HepG2 (cell line): ENCODE measurements at regions not wholly inside any gene's neighbourhood (a gene's known extent, or its start where the extent isn't known, plus 50 kb on each side); places are given as distances from the start of the nearest gene placed in this dataset.

Experiments
- ATAC-seq: fragments of 200-7000 bp; cut with Tn5 transposase; 3 replicates; pipeline ENCODE4 v1.9.1; 2020; ENCODE audit warnings: mild to moderate bottlenecking, moderate library complexity
- BruUV-seq: library from RNA; stranded (reverse); fragments of 400-500 nt; replicated peaks from 2 replicates; lab custom pipeline; 2021; lab: Mats Ljungman, UMichigan
- CTCF ChIA-PET: fragments of 300-600 bp; formaldehyde crosslinking; extraction: SDS; loops from one replicate; lab custom pipeline; 2021; ENCODE audit warnings: low total read pairs, inconsistent platforms, low intra/inter-chr PET ratio; lab: Yijun Ruan, JAX
- POLR2A ChIA-PET: fragments of 350-600 bp; sonication (Branson Sonifier 250); formaldehyde crosslinking; loops from one replicate; lab custom pipeline; 2020; ENCODE audit warnings: antibody characterized with exemption, inconsistent platforms; lab: Yijun Ruan, JAX
- DNase-seq: peaks from one replicate; pipeline ENCODE4 v3.0.0-alpha.2; 2015; ENCODE audit warnings: low spot score
- FAIRE-seq: peaks from 3 replicates; lab custom pipeline; 2011; peaks lifted over from hg19 to GRCh38; lab: Jason Lieb, UNC
- H2AFZ ChIP-seq: one replicate; pipeline ENCODE4 v1.6.1; 2011; ENCODE audit warnings: low read length, inconsistent platforms
- H3K27ac ChIP-seq: fragments of 300-600 bp; 3 replicates; pipeline ENCODE4 v1.8.0; 2011; ENCODE audit warnings: mixed run types, mild to moderate bottlenecking, mixed read lengths, low read length, inconsistent platforms; ENCODE audit not compliant: insufficient read depth; ENCODE audit errors: extremely low read length
- H3K27me3 ChIP-seq, 2 experiments: fragments of 200-600 bp in 1 of 2; 2 replicates in 1 of 2; 3 replicates in 1 of 2; pipeline versions ENCODE4 v1.6.0 to v1.8.0; 2011; ENCODE audit warnings: low read length in 2 of 2, mild to moderate bottlenecking in 2 of 2, moderate library complexity in 2 of 2, inconsistent platforms in 1 of 2; ENCODE audit not compliant: insufficient read depth in 2 of 2, control insufficient read depth in 1 of 2
- H3K36me3 ChIP-seq, 2 experiments: fragments of 200-600 bp in 1 of 2; replicated peaks in 1 of 2; 2 replicates in 1 of 2; 3 replicates in 1 of 2; pipeline versions ENCODE4 v1.5.1 to v1.8.0; 2011; ENCODE audit warnings: low read length in 2 of 2, inconsistent platforms in 1 of 2; ENCODE audit not compliant: insufficient read depth in 2 of 2, control insufficient read depth in 1 of 2
- H3K4me1 ChIP-seq: 2 replicates; pipeline ENCODE4 v1.5.1; 2012; ENCODE audit warnings: low read length, inconsistent platforms; ENCODE audit not compliant: insufficient read depth
- H3K4me2 ChIP-seq: 2 replicates; pipeline ENCODE4 v1.6.0; 2011; ENCODE audit warnings: low read depth, low read length, inconsistent platforms
- H3K4me3 ChIP-seq, 3 experiments: fragments of 200-600 bp in 1 of 3; sonication (generic), shearing (Covaris generic) in 1 of 3; replicated peaks in 1 of 3; 2 replicates each; pipeline ENCODE4 v1.5.1; 2011 to 2016; ENCODE audit warnings: low read length in 3 of 3, inconsistent platforms in 2 of 3, low read depth in 2 of 3, mild to moderate bottlenecking in 2 of 3, control low read depth in 1 of 3, mixed read lengths in 1 of 3; ENCODE audit not compliant: insufficient read depth in 1 of 3
- H3K79me2 ChIP-seq: one replicate; pipeline ENCODE4 v1.6.1; 2011; ENCODE audit warnings: low read length, inconsistent platforms; ENCODE audit not compliant: insufficient read depth
- H3K9ac ChIP-seq: 2 replicates; pipeline ENCODE4 v1.6.0; 2011; ENCODE audit warnings: mild to moderate bottlenecking, low read depth, low read length, inconsistent platforms; ENCODE audit not compliant: insufficient read depth
- H3K9me3 ChIP-seq: 2 replicates; pipeline ENCODE4 v1.5.1; 2012; ENCODE audit warnings: mild to moderate bottlenecking, low read length
- H4K20me1 ChIP-seq: 2 replicates; pipeline ENCODE4 v1.6.0; 2011; ENCODE audit warnings: inconsistent platforms, mild to moderate bottlenecking, low read length, moderate library complexity; ENCODE audit not compliant: insufficient read depth
- CHD2 ChIP-seq: IDR thresholded peaks from 2 replicates; pipeline ENCODE4 v1.6.1; 2011; ENCODE audit warnings: low read depth, low read length, improper control_type of control experiment
- MXD4 ChIP-seq: IDR thresholded peaks from 2 replicates; pipeline ENCODE4 v1.6.1; 2016; ENCODE audit warnings: mild to moderate bottlenecking, missing biosample characterization, missing genetic modification reagents
- RARG ChIP-seq: sonication (generic); formaldehyde crosslinking; IDR thresholded peaks from 2 replicates; pipeline ENCODE4 v1.4.0; 2020; ENCODE audit warnings: low read depth, mild to moderate bottlenecking, missing genetic modification reagents
- SRSF1 ChIP-seq: fragments of 200-400 bp; formaldehyde crosslinking; optimal IDR thresholded peaks from 2 replicates; pipeline ENCODE3; 2017; ENCODE audit warnings: mild to moderate bottlenecking, low read depth, low read length, moderate library complexity
- WGBS: methylation state at CpG from one replicate; pipeline ENCODE4 v1.1.6; 2017; ENCODE audit warnings: low lambda C conversion rate; 5-methylcytosine and 5-hydroxymethylcytosine counted together
- in situ Hi-C: cut with HindIII; loops from 2 replicates; pipeline ENCODE4 v1.10.0; 2017; ENCODE audit warnings: low pct_unique_long_range_greater_than_20kb; ENCODE audit not compliant: extremely low pct_ligation_motif_present
- intact Hi-C: fragments of 100-400 bp; cut with micrococcal nuclease; formaldehyde crosslinking; loops from one replicate; pipeline ENCODE4 v1.10.0; 2022; ENCODE audit not compliant: unreplicated experiment
- TF ChIP-seq, protein P1 (sequence below): sonication (generic); formaldehyde crosslinking; IDR thresholded peaks from 2 replicates; pipeline ENCODE4 v1.4.0; 2020; ENCODE audit warnings: mild to moderate bottlenecking, missing genetic modification reagents
- TF ChIP-seq, protein P2 (sequence below): sonication (generic); formaldehyde crosslinking; IDR thresholded peaks from 2 replicates; pipeline ENCODE4 v1.5.1; 2020; ENCODE audit warnings: mild to moderate bottlenecking, missing genetic modification reagents, borderline replicate concordance
- TF ChIP-seq, protein P3 (sequence below): sonication (generic); formaldehyde crosslinking; IDR thresholded peaks from 2 replicates; pipeline ENCODE4 v1.4.0; 2020; ENCODE audit warnings: low read depth, mild to moderate bottlenecking, missing genetic modification reagents
- TF ChIP-seq, protein P4 (sequence below): sonication (generic); formaldehyde crosslinking; IDR thresholded peaks from 2 replicates; pipeline ENCODE4 v1.8.0; 2022; ENCODE audit warnings: missing genetic modification reagents, mild to moderate bottlenecking, moderate library complexity, borderline replicate concordance

DNA sequence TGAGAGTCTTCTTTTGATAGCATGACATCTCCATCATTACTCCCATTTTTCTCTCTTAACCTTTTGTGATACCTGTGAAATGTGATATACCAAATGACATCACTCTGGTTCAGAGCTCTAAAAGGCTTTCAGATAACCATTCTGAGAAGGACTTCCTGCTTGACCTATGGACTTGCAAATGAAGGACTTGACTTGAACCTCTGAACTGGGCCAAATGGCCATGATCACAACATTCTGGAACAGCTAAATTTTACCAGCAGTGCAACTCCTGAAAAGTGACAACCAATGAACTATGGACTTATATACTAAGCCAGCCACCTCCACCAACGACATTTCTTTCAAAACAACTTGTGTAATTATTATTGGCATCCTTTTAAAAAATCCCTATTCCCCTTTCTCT is 1085.8 kb upstream of the CITED2 start (continued):
- TF ChIP-seq, protein P1, sequence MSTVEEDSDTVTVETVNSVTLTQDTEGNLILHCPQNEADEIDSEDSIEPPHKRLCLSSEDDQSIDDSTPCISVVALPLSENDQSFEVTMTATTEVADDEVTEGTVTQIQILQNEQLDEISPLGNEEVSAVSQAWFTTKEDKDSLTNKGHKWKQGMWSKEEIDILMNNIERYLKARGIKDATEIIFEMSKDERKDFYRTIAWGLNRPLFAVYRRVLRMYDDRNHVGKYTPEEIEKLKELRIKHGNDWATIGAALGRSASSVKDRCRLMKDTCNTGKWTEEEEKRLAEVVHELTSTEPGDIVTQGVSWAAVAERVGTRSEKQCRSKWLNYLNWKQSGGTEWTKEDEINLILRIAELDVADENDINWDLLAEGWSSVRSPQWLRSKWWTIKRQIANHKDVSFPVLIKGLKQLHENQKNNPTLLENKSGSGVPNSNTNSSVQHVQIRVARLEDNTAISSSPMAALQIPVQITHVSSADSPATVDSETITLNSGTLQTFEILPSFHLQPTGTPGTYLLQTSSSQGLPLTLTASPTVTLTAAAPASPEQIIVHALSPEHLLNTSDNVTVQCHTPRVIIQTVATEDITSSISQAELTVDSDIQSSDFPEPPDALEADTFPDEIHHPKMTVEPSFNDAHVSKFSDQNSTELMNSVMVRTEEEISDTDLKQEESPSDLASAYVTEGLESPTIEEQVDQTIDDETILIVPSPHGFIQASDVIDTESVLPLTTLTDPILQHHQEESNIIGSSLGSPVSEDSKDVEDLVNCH (CRISPR knock-in tag), result no peak

DNA sequence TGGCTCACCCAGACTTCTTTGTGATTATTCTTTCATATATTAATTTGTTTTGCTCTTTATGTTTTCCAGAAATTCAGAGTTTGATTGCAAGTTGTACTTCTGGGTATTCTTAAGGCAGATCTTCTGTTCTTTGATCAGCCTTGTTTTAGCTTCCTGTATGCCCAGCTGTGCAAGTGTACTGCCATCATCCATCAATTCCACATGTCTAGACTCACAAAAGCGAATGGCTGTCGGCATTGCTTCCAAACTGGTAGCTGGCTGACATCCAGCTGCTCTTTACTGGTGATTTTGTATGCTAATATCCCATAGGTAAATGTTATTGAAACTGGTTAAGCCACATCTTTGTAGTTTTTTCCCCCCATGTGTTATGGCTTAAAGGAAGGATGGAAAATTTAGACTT is 1084.8 kb upstream of the CITED2 start:
- in situ Hi-C loops, result no loop called here
- ATAC-seq (no peak), DNase-seq (no peak), FAIRE-seq (no peak)
- H3K27me3 ChIP-seq, result no peaks in the 10 kb centered on the region
- BruUV-seq, result no TSS peak
- no peak overlapping the region for H3K4me3 ChIP-seq
- no peak overlapping the region for H2AFZ ChIP-seq
- no peak overlapping the region for H3K9ac ChIP-seq
- H3K4me2 ChIP-seq, result no peak overlapping the region
- H3K36me3 ChIP-seq, result no peaks in the 10 kb centered on the region
- no peaks in the 10 kb centered on the region for H4K20me1 ChIP-seq
- H3K79me2 ChIP-seq, result no peaks in the 10 kb centered on the region
- 4% methylated on average over 2 of the region's 2 CpGs for WGBS
- CTCF ChIA-PET, result no interaction called here
- intact Hi-C loops, result no loop called here
- peaks cover 64% of the 10 kb centered on the region for H3K9me3 ChIP-seq
- POLR2A ChIA-PET, result no interaction called here
- no peaks in the 10 kb centered on the region for H3K4me1 ChIP-seq
- no peak overlapping the region for H3K27ac ChIP-seq
- TF ChIP-seq, protein P2, sequence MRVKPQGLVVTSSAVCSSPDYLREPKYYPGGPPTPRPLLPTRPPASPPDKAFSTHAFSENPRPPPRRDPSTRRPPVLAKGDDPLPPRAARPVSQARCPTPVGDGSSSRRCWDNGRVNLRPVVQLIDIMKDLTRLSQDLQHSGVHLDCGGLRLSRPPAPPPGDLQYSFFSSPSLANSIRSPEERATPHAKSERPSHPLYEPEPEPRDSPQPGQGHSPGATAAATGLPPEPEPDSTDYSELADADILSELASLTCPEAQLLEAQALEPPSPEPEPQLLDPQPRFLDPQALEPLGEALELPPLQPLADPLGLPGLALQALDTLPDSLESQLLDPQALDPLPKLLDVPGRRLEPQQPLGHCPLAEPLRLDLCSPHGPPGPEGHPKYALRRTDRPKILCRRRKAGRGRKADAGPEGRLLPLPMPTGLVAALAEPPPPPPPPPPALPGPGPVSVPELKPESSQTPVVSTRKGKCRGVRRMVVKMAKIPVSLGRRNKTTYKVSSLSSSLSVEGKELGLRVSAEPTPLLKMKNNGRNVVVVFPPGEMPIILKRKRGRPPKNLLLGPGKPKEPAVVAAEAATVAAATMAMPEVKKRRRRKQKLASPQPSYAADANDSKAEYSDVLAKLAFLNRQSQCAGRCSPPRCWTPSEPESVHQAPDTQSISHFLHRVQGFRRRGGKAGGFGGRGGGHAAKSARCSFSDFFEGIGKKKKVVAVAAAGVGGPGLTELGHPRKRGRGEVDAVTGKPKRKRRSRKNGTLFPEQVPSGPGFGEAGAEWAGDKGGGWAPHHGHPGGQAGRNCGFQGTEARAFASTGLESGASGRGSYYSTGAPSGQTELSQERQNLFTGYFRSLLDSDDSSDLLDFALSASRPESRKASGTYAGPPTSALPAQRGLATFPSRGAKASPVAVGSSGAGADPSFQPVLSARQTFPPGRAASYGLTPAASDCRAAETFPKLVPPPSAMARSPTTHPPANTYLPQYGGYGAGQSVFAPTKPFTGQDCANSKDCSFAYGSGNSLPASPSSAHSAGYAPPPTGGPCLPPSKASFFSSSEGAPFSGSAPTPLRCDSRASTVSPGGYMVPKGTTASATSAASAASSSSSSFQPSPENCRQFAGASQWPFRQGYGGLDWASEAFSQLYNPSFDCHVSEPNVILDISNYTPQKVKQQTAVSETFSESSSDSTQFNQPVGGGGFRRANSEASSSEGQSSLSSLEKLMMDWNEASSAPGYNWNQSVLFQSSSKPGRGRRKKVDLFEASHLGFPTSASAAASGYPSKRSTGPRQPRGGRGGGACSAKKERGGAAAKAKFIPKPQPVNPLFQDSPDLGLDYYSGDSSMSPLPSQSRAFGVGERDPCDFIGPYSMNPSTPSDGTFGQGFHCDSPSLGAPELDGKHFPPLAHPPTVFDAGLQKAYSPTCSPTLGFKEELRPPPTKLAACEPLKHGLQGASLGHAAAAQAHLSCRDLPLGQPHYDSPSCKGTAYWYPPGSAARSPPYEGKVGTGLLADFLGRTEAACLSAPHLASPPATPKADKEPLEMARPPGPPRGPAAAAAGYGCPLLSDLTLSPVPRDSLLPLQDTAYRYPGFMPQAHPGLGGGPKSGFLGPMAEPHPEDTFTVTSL, result no peak
- TF ChIP-seq RARG (CRISPR knock-in tag) (no peak), CHD2 (no peak), SRSF1 (no peak), MXD4 (CRISPR knock-in tag) (no peak)
- TF ChIP-seq, protein P3, sequence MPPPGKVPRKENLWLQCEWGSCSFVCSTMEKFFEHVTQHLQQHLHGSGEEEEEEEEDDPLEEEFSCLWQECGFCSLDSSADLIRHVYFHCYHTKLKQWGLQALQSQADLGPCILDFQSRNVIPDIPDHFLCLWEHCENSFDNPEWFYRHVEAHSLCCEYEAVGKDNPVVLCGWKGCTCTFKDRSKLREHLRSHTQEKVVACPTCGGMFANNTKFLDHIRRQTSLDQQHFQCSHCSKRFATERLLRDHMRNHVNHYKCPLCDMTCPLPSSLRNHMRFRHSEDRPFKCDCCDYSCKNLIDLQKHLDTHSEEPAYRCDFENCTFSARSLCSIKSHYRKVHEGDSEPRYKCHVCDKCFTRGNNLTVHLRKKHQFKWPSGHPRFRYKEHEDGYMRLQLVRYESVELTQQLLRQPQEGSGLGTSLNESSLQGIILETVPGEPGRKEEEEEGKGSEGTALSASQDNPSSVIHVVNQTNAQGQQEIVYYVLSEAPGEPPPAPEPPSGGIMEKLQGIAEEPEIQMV (CRISPR knock-in tag), result no peak
- TF ChIP-seq, protein P4, sequence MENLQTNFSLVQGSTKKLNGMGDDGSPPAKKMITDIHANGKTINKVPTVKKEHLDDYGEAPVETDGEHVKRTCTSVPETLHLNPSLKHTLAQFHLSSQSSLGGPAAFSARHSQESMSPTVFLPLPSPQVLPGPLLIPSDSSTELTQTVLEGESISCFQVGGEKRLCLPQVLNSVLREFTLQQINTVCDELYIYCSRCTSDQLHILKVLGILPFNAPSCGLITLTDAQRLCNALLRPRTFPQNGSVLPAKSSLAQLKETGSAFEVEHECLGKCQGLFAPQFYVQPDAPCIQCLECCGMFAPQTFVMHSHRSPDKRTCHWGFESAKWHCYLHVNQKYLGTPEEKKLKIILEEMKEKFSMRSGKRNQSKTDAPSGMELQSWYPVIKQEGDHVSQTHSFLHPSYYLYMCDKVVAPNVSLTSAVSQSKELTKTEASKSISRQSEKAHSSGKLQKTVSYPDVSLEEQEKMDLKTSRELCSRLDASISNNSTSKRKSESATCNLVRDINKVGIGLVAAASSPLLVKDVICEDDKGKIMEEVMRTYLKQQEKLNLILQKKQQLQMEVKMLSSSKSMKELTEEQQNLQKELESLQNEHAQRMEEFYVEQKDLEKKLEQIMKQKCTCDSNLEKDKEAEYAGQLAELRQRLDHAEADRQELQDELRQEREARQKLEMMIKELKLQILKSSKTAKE, result no peak
